GM12892 (cell line): ENCODE measurements at regions not wholly inside any gene's neighbourhood (a gene's known extent, or its start where the extent isn't known, plus 50 kb on each side); places are given as distances from the start of the nearest gene placed in this dataset.

Experiments
- POLR2A ChIP-seq: IDR thresholded peaks from 2 replicates; pipeline ENCODE4 v1.6.1; 2011; ENCODE audit warnings: low read depth, low read length, control low read depth
- POLR2AphosphoS5 ChIP-seq: IDR thresholded peaks from 2 replicates; pipeline ENCODE4 v1.6.1; 2011; ENCODE audit warnings: low read depth, low read length, control low read depth

GRCh38 chr3:73797311-73797710 is 172.6 kb upstream of the PDZRN3 start:
- TF ChIP-seq POLR2A: no peak
- no peak for TF ChIP-seq POLR2AphosphoS5
